Loucy (cell line): ENCODE measurements at regions not wholly inside any gene's neighbourhood (a gene's known extent, or its start where the extent isn't known, plus 50 kb on each side); places are given as distances from the start of the nearest gene placed in this dataset.
"Not testable (repeated sequence)": the region's sequence is repeated elsewhere in the genome, so short reads cannot be mapped to it uniquely, and the experiment has no call there.

Experiments
- H2AFZ ChIP-seq: fragments of 200-600 bp; sonication (generic); 2 replicates; pipeline ENCODE4 v1.6.0; 2016; ENCODE audit warnings: antibody characterized with exemption, mild to moderate bottlenecking, low read length, moderate library complexity
- H3F3A ChIP-seq: fragments of 200-600 bp; 2 replicates; pipeline ENCODE4 v1.6.0; 2016; ENCODE audit warnings: antibody characterized with exemption, low read depth, mild to moderate bottlenecking
- H3K27me3 ChIP-seq: fragments of 200-600 bp; sonication (generic); 2 replicates; pipeline ENCODE4 v1.6.1; 2014; ENCODE audit warnings: low read length, mild to moderate bottlenecking; ENCODE audit not compliant: insufficient read depth, poor library complexity, severe bottlenecking
- H3K36me3 ChIP-seq: fragments of 200-600 bp; sonication (generic); 2 replicates; pipeline ENCODE4 v1.6.1; 2016; ENCODE audit warnings: low read length; ENCODE audit not compliant: insufficient read depth
- H3K4me1 ChIP-seq: fragments of 200-600 bp; sonication (generic); 2 replicates; pipeline ENCODE4 v1.5.1; 2014; ENCODE audit warnings: low read length, mild to moderate bottlenecking; ENCODE audit not compliant: insufficient read depth, poor library complexity, severe bottlenecking
- H3K4me2 ChIP-seq: fragments of 200-600 bp; sonication (generic); 2 replicates; pipeline ENCODE4 v1.6.0; 2014; ENCODE audit warnings: antibody characterized with exemption, low read length, low read depth, mild to moderate bottlenecking; ENCODE audit not compliant: poor library complexity, severe bottlenecking
- H3K4me3 ChIP-seq: fragments of 200-600 bp; sonication (generic); 2 replicates; pipeline ENCODE4 v1.5.1; 2014; ENCODE audit warnings: low read length, mild to moderate bottlenecking, mixed read lengths; ENCODE audit not compliant: poor library complexity, severe bottlenecking
- H3K79me2 ChIP-seq: fragments of 200-600 bp; sonication (generic); 2 replicates; pipeline ENCODE4 v1.6.1; 2014; ENCODE audit warnings: low read length; ENCODE audit not compliant: insufficient read depth
- H3K9ac ChIP-seq: fragments of 200-600 bp; sonication (generic); 2 replicates; pipeline ENCODE4 v1.6.0; 2014; ENCODE audit warnings: mild to moderate bottlenecking, low read depth, low read length, moderate library complexity; ENCODE audit not compliant: poor library complexity, severe bottlenecking
- H3K9me2 ChIP-seq: fragments of 200-600 bp; sonication (generic); replicated peaks from 2 replicates; pipeline ENCODE4 v1.6.1; 2016; ENCODE audit warnings: low read depth, low read length, mixed read lengths
- H3K9me3 ChIP-seq: fragments of 200-600 bp; sonication (generic); 2 replicates; pipeline ENCODE4 v1.6.1; 2014; ENCODE audit warnings: mild to moderate bottlenecking, antibody characterized with exemption, low read length, low read depth; ENCODE audit not compliant: insufficient read depth
- H4K20me1 ChIP-seq: fragments of 200-600 bp; sonication (generic); 2 replicates; pipeline ENCODE4 v1.6.0; 2014; ENCODE audit warnings: antibody characterized with exemption, low read length, mild to moderate bottlenecking; ENCODE audit not compliant: insufficient read depth, poor library complexity, severe bottlenecking
- EZH2phosphoT487 ChIP-seq: fragments of 200-600 bp; IDR thresholded peaks from 2 replicates; pipeline ENCODE4 v1.6.1; 2018; ENCODE audit warnings: antibody characterized with exemption, mild to moderate bottlenecking, moderate library complexity, borderline replicate concordance
- TF ChIP-seq, protein P1 (sequence below): fragments of 200-600 bp; sonication (generic); conservative IDR thresholded peaks from 2 replicates; pipeline ENCODE4 v1.5.1; 2014; ENCODE audit warnings: mild to moderate bottlenecking, antibody characterized with exemption, low read length

DNA sequence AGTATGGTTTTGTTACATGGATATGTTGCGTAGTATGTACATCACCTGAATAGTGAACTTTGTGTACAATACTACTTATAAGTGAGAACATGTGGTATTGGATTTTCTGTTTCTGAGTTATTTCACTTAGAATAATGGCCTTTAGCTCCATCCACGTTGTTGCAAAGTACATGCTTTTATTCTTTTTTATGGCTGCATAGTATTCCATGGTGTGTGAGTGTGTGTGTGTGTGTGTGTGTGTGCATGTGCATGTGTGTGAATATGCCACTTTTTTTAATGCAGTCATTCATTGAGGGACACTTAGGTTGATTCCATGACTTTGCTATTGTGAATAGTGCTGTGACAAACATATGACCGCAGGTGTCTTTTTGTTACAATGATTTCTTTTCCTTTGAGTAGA, 147.8 kb downstream of the LEPR start:
- Histone ChIP-seq H3K9ac (no peak overlapping the region), H3K4me1 (no peaks in the 10 kb centered on the region)

DNA sequence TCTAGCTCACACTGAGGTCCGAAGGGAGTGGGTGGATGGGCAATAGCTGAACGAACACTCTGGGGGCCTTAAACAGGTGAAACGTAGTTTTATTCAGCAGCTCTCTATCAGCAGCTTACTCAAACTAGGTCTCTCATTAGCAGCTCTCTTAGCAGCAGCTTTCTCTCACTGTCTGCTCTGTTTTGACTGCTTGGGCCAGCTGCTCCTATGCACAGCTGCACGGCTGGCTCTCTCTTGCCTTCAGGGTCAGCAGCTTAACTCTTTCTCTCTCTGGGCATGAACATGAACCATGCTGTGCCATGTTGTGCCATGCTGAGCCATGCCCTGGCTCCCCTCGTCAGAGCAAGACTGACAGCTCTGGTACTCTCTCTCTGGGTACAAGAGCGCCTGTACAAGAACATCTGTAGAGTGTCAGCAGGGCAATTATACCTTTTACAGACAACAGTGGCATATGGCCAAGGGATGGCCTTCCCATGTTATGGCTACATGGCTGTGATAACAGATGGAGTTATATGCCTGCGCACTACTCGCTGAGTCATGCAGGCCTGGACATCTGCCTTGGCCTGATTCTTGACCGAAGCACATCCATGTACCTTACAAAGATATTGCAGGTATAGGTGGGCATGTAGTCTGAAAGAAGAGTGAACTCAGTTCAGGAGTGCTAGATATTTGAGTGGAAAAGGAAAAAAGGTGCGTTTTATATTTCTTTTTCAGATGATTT, 152.4 kb downstream of the LEPR start:
- Histone ChIP-seq H3K9ac (no peak overlapping the region), H3K36me3 (no peaks in the 10 kb centered on the region), H3K4me3 (no peak overlapping the region), H3K9me2 (no peaks in the 10 kb centered on the region), H3K27me3 (no peaks in the 10 kb centered on the region), H3K79me2 (no peaks in the 10 kb centered on the region), H3K4me1 (no peaks in the 10 kb centered on the region), H4K20me1 (no peaks in the 10 kb centered on the region), H3K4me2 (no peak overlapping the region), H2AFZ (no peak overlapping the region), H3K9me3 (no peaks in the 10 kb centered on the region), H3F3A (no peaks in the 10 kb centered on the region)
- no peak for TF ChIP-seq EZH2phosphoT487

More for the DNA sequence above, 147.8 kb downstream of the LEPR start:
- Histone ChIP-seq H3K79me2 (no peaks in the 10 kb centered on the region), H3K4me3 (no peak overlapping the region), H3K9me2 (no peaks in the 10 kb centered on the region), H2AFZ (no peak overlapping the region), H3K4me2 (no peak overlapping the region), H3K27me3 (no peaks in the 10 kb centered on the region), H3K9me3 (no peaks in the 10 kb centered on the region), H3K36me3 (no peaks in the 10 kb centered on the region), H4K20me1 (no peaks in the 10 kb centered on the region), H3F3A (no peaks in the 10 kb centered on the region)
- TF ChIP-seq, protein P1, sequence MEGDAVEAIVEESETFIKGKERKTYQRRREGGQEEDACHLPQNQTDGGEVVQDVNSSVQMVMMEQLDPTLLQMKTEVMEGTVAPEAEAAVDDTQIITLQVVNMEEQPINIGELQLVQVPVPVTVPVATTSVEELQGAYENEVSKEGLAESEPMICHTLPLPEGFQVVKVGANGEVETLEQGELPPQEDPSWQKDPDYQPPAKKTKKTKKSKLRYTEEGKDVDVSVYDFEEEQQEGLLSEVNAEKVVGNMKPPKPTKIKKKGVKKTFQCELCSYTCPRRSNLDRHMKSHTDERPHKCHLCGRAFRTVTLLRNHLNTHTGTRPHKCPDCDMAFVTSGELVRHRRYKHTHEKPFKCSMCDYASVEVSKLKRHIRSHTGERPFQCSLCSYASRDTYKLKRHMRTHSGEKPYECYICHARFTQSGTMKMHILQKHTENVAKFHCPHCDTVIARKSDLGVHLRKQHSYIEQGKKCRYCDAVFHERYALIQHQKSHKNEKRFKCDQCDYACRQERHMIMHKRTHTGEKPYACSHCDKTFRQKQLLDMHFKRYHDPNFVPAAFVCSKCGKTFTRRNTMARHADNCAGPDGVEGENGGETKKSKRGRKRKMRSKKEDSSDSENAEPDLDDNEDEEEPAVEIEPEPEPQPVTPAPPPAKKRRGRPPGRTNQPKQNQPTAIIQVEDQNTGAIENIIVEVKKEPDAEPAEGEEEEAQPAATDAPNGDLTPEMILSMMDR, result no peak
- no peak for TF ChIP-seq EZH2phosphoT487

DNA sequence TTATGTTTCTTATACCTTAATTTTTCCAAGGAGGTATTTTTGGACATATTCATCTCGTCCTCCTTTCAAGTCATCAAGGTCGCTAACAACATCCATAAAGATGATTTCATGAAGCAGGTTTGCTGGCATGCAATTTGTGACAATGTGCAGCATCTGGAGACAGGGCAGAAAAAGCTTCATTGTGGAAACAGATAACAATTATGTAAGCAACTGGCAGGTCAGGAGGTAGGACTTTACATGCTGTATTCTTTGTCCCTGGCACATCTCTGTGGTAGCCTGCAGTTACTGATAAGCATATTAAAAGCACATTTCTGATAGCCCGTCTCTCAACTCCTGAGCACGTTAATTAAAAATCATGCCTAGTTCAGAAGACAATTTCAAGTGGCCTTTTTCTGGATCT, 156.8 kb downstream of the LEPR start:
- H3K9me3 ChIP-seq, result no peaks in the 10 kb centered on the region
- no peak overlapping the region for H3K4me2 ChIP-seq
- no peaks in the 10 kb centered on the region for H3K79me2 ChIP-seq
- H3F3A ChIP-seq, result no peaks in the 10 kb centered on the region
- H3K4me1 ChIP-seq, result peaks cover 5% of the 10 kb centered on the region
- no peaks in the 10 kb centered on the region for H3K27me3 ChIP-seq
- TF ChIP-seq, protein P1, result no peak
- TF ChIP-seq EZH2phosphoT487, result no peak
- no peak overlapping the region for H3K4me3 ChIP-seq
- no peak overlapping the region for H3K9ac ChIP-seq
- H2AFZ ChIP-seq, result no peak overlapping the region
- no peaks in the 10 kb centered on the region for H4K20me1 ChIP-seq
- no peaks in the 10 kb centered on the region for H3K36me3 ChIP-seq
- no peaks in the 10 kb centered on the region for H3K9me2 ChIP-seq

DNA sequence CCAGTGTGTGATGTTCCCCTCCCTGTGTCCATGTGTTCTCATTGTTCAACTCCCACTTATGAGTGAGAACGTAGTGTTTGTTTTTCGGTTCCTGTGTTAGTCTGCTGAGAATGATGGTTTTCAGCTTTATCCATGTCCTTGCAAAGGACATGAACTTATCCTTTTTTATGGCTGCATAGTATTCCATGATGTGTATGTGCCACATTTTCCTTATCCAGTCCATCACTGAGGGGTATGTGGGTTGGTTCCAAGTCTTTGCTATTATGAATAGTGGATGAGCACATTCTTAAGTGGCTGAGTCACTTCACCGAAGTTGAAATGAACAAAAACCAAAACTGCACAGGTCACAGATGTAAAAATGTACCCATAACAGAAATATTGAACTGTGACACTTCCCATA, 157.5 kb downstream of the LEPR start:
- not testable (repeated sequence) for H3K9me2 ChIP-seq, H4K20me1 ChIP-seq, H2AFZ ChIP-seq, H3K4me1 ChIP-seq, H3K4me3 ChIP-seq, H3K9ac ChIP-seq, H3K9me3 ChIP-seq, H3F3A ChIP-seq, H3K36me3 ChIP-seq, H3K79me2 ChIP-seq, H3K4me2 ChIP-seq, H3K27me3 ChIP-seq
